CD4-positive, alpha-beta T cell treated with Interferon alpha-2 for 1 hour (primary cell): ENCODE measurements at regions not wholly inside any gene's neighbourhood (a gene's known extent, or its start where the extent isn't known, plus 50 kb on each side); places are given as distances from the start of the nearest gene placed in this dataset.
"Not testable (repeated sequence)": the region's sequence is repeated elsewhere in the genome, so short reads cannot be mapped to it uniquely, and the experiment has no call there.

Experiments
- DNase-seq, 2 donors: peaks; one replicate each; pipeline ENCODE4 v3.0.0-alpha.2; 2020 to 2022

GRCh38 chr10:25724241-25724640 lies 209.8 kb upstream of the MYO3A start:
- DNase-seq, result no peak

GRCh38 chr10:25725917-25726716 lies 207.9 kb upstream of the MYO3A start:
- DNase-seq, result peak in 1 of 2 donors; percentile 33

GRCh38 chr10:25738776-25739175 lies 195.3 kb upstream of the MYO3A start:
- DNase-seq, result no peak

- DNase-seq, result no peak
These were observed 190.2 kb upstream of the MYO3A start for GRCh38 chr10:25743832-25744231.

GRCh38 chr10:25744574-25744973 lies 189.5 kb upstream of the MYO3A start:
- DNase-seq, result no peak

GRCh38 chr10:25745976-25746375 lies 188.1 kb upstream of the MYO3A start:
- no peak for DNase-seq

GRCh38 chr10:25747084-25747483 lies 186.9 kb upstream of the MYO3A start:
- DNase-seq, result no peak

GRCh38 chr10:25748509-25748908 lies 185.5 kb upstream of the MYO3A start:
- DNase-seq, result no peak

GRCh38 chr10:25753776-25754175 lies 180.3 kb upstream of the MYO3A start:
- peak in 1 of 2 donors; percentile 39 for DNase-seq

- DNase-seq, result not testable (repeated sequence)
These were observed 178.2 kb upstream of the MYO3A start for GRCh38 chr10:25755874-25756273.

GRCh38 chr10:25756784-25757183 lies 177.2 kb upstream of the MYO3A start:
- DNase-seq, result no peak

GRCh38 chr10:25758041-25758457 lies 176.0 kb upstream of the MYO3A start:
- no peak for DNase-seq

- DNase-seq, result no peak
These were observed 175.5 kb upstream of the MYO3A start for GRCh38 chr10:25758511-25758910.

- DNase-seq, result no peak
These were observed 172.1 kb upstream of the MYO3A start for GRCh38 chr10:25761937-25762336.

GRCh38 chr10:25766213-25766612 lies 167.8 kb upstream of the MYO3A start:
- DNase-seq, result no peak

- DNase-seq, result no peak
These were observed 167.3 kb upstream of the MYO3A start for GRCh38 chr10:25766687-25767221.

GRCh38 chr10:25768167-25768566 lies 165.9 kb upstream of the MYO3A start:
- no peak for DNase-seq

- DNase-seq, result no peak
These were observed 155.4 kb upstream of the MYO3A start for GRCh38 chr10:25778646-25779045.

GRCh38 chr10:25786161-25786560 lies 147.9 kb upstream of the MYO3A start:
- no peak for DNase-seq

GRCh38 chr10:25786899-25787298 lies 147.1 kb upstream of the MYO3A start:
- no peak for DNase-seq

- no peak for DNase-seq
These were observed 136.1 kb upstream of the MYO3A start for GRCh38 chr10:25797888-25798429.

GRCh38 chr10:25804505-25804904 lies 129.5 kb upstream of the MYO3A start:
- DNase-seq, result no peak

- DNase-seq, result no peak
These were observed 128.0 kb upstream of the MYO3A start for GRCh38 chr10:25805986-25806385.

GRCh38 chr10:25808372-25808771 lies 125.7 kb upstream of the MYO3A start:
- DNase-seq, result no peak
